WTC11 (cell line): ENCODE measurements at regions not wholly inside any gene's neighbourhood (a gene's known extent, or its start where the extent isn't known, plus 50 kb on each side); places are given as distances from the start of the nearest gene placed in this dataset.

ENCODE experiments used
- ATF1 ChIP-seq: sonication (generic); formaldehyde crosslinking; IDR thresholded peaks from 2 replicates; pipeline ENCODE4 v1.8.1; 2023; ENCODE audit warnings: mild to moderate bottlenecking, moderate library complexity, missing genetic modification reagents
- CREB1 ChIP-seq: sonication (generic); formaldehyde crosslinking; IDR thresholded peaks from 2 replicates; pipeline ENCODE4 v1.8.0; 2023; ENCODE audit warnings: mild to moderate bottlenecking, missing genetic modification reagents
- CREM ChIP-seq: sonication (generic); formaldehyde crosslinking; IDR thresholded peaks from 2 replicates; pipeline ENCODE4 v1.8.1; 2022; ENCODE audit warnings: mild to moderate bottlenecking, missing genetic modification reagents, moderate library complexity
- E2F1 ChIP-seq: sonication (generic); formaldehyde crosslinking; IDR thresholded peaks from 2 replicates; pipeline ENCODE4 v1.8.0; 2022; ENCODE audit warnings: mild to moderate bottlenecking, missing genetic modification reagents
- E2F4 ChIP-seq: sonication (generic); formaldehyde crosslinking; IDR thresholded peaks from 2 replicates; pipeline ENCODE4 v1.8.1; 2022; ENCODE audit warnings: low read depth, mild to moderate bottlenecking, moderate library complexity, missing genetic modification reagents, borderline replicate concordance
- MLX ChIP-seq: sonication (generic); formaldehyde crosslinking; IDR thresholded peaks from 2 replicates; pipeline ENCODE4 v1.8.1; 2023; ENCODE audit warnings: mild to moderate bottlenecking, missing genetic modification reagents, moderate library complexity
- NR3C1 ChIP-seq: sonication (generic); formaldehyde crosslinking; conservative IDR thresholded peaks from 2 replicates; pipeline ENCODE4 v1.8.1; 2023; ENCODE audit warnings: low read depth, mild to moderate bottlenecking, missing genetic modification reagents
- PRDM15 ChIP-seq: sonication (generic); formaldehyde crosslinking; IDR thresholded peaks from 2 replicates; pipeline ENCODE4 v1.8.0; 2022; ENCODE audit warnings: missing genetic modification reagents
- RELA ChIP-seq: sonication (generic); formaldehyde crosslinking; IDR thresholded peaks from 2 replicates; pipeline ENCODE4 v1.8.1; 2022; ENCODE audit warnings: missing genetic modification reagents, mild to moderate bottlenecking, borderline replicate concordance
- SMAD3 ChIP-seq: sonication (generic); formaldehyde crosslinking; IDR thresholded peaks from 2 replicates; pipeline ENCODE4 v1.8.0; 2022; ENCODE audit warnings: missing genetic modification reagents, mild to moderate bottlenecking, borderline replicate concordance
- SP1 ChIP-seq: sonication (generic); formaldehyde crosslinking; conservative IDR thresholded peaks from 2 replicates; pipeline ENCODE4 v1.8.1; 2022; ENCODE audit warnings: missing genetic modification reagents
- ZNF121 ChIP-seq: sonication (generic); formaldehyde crosslinking; IDR thresholded peaks from 2 replicates; pipeline ENCODE4 v1.8.0; 2023; ENCODE audit warnings: missing genetic modification reagents
- ZNF232 ChIP-seq: sonication (generic); formaldehyde crosslinking; IDR thresholded peaks from 2 replicates; pipeline ENCODE4 v1.8.0; 2022; ENCODE audit warnings: mild to moderate bottlenecking, missing genetic modification reagents
- ZNF425 ChIP-seq: fragments of 250-450 bp; sonication (Bioruptor Pico); conservative IDR thresholded peaks from 2 replicates; pipeline ENCODE4 v1.9.0; 2021; ENCODE audit warnings: mild to moderate bottlenecking

GRCh38 chr14:36227344-36227743, 50.8 kb upstream of the PTCSC3 start (continued):
- TF ChIP-seq E2F4 (CRISPR knock-in tag) (no peak), PRDM15 (no peak), ZNF425 (CRISPR knock-in tag) (no peak), CREM (CRISPR knock-in tag) (no peak), RELA (CRISPR knock-in tag) (no peak), ZNF121 (CRISPR knock-in tag) (no peak), ZNF232 (CRISPR knock-in tag) (no peak), SMAD3 (no peak), CREB1 (CRISPR knock-in tag) (no peak), MLX (no peak), SP1 (CRISPR knock-in tag) (no peak), E2F1 (no peak), ATF1 (CRISPR knock-in tag) (no peak), NR3C1 (no peak)
- TF ChIP-seq, all 79 proteins: peak for 0
